K562 (cell line): ENCODE measurements at regions not wholly inside any gene's neighbourhood (a gene's known extent, or its start where the extent isn't known, plus 50 kb on each side); places are given as distances from the start of the nearest gene placed in this dataset.

Source experiments
- HMGN3 ChIP-seq: IDR thresholded peaks from 2 replicates; pipeline ENCODE4 v1.6.1; 2011; ENCODE audit warnings: borderline replicate concordance, low read depth, mild to moderate bottlenecking, mixed read lengths, low read length; ENCODE audit not compliant: insufficient read length; ENCODE audit errors: extremely low read depth
- RBM14 ChIP-seq: fragments of 200-400 bp; formaldehyde crosslinking; IDR thresholded peaks from 2 replicates; pipeline ENCODE4 v1.6.1; 2018; ENCODE audit warnings: low read depth, mild to moderate bottlenecking, low read length, moderate library complexity, borderline replicate concordance; ENCODE audit not compliant: insufficient read depth
- TAF9B ChIP-seq: fragments of 450-650 bp; IDR thresholded peaks from 2 replicates; pipeline ENCODE4 v1.6.1; 2018; ENCODE audit warnings: mild to moderate bottlenecking; ENCODE audit not compliant: partially characterized antibody
- ZBTB11 ChIP-seq, 3 experiments: fragments of 200-800 bp in 1 of 3; fragments of 250-450 bp in 1 of 3; fragments of 450-650 bp in 1 of 3; sonication (Bioruptor Pico) in 1 of 3; sonication (Bioruptor generic) in 1 of 3; formaldehyde crosslinking in 1 of 3; IDR thresholded peaks; 2 replicates each; pipeline versions ENCODE4 v1.6.1 to v1.8.0; 2016 to 2022; ENCODE audit warnings: mild to moderate bottlenecking in 2 of 3, missing genetic modification characterization in 2 of 3, missing compliant biosample characterization in 1 of 3, moderate library complexity in 1 of 3
- ZBTB40 ChIP-seq, 2 experiments: fragments of 450-650 bp in 1 of 2; sonication (generic) in 1 of 2; formaldehyde crosslinking in 1 of 2; IDR thresholded peaks; 2 replicates each; pipeline versions ENCODE4 v1.7.1 to v1.9.0; 2016 to 2022; ENCODE audit warnings: inconsistent platforms in 1 of 2, mild to moderate bottlenecking in 1 of 2, missing genetic modification reagents in 1 of 2
- ZNF589 ChIP-seq: fragments of 200-800 bp; sonication (Bioruptor generic); IDR thresholded peaks from 2 replicates; pipeline ENCODE4 v1.6.1; 2016; ENCODE audit warnings: low read depth, missing genetic modification characterization, missing compliant biosample characterization
- TF ChIP-seq, protein P1 (sequence below), 2 experiments: fragments of 450-650 bp in 1 of 2; sonication (generic) in 1 of 2; formaldehyde crosslinking in 1 of 2; IDR thresholded peaks in 1 of 2; conservative IDR thresholded peaks in 1 of 2; 2 replicates each; pipeline versions ENCODE4 v1.6.1 to v1.8.1; 2016 to 2023; ENCODE audit warnings: mild to moderate bottlenecking in 2 of 2, moderate library complexity in 2 of 2, inconsistent platforms in 1 of 2, missing genetic modification reagents in 1 of 2

GRCh38 chr6:14210663-14211561, 93.3 kb downstream of the CD83 start (continued):
- TF ChIP-seq ZBTB40 (IDR thresholded peaks at IDR 0.05) (peak; percentile 47; the same call in 1 of the 2 replicates), ZBTB40 (CRISPR knock-in tag; IDR thresholded peaks at IDR 0.05) (no peak), TAF9B (no peak), HMGN3 (peak; percentile 92), RBM14 (0 out of 2 replicates have a peak, but pooled peaks have one; percentile 71), ZBTB11 (CRISPR knock-in tag; IDR thresholded peaks at IDR 0.05) (peak in 1 of 3 experiments; percentile 60; a peak in 1 of 6 replicates), ZNF589 (CRISPR knock-in tag) (peak; percentile 21; the same call in 1 of the 2 replicates)
- TF ChIP-seq, protein P1, sequence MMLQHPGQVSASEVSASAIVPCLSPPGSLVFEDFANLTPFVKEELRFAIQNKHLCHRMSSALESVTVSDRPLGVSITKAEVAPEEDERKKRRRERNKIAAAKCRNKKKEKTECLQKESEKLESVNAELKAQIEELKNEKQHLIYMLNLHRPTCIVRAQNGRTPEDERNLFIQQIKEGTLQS (IDR thresholded peaks at IDR 0.05) = no peak
- TF ChIP-seq, protein P1 (CRISPR knock-in tag; conservative IDR thresholded peaks at IDR 0.05) = no peak
- TF ChIP-seq, all 486 proteins: peak for 151
